ENCODE measurements at regions not wholly inside any gene's neighbourhood (a gene's known extent, or its start where the extent isn't known, plus 50 kb on each side); places are given as distances from the start of the nearest gene placed in this dataset.

GRCh38 chr10:36766415-36766810 lies 359.0 kb upstream of the ANKRD30A start:
- no peaks in the 10 kb centered on the region for H3K27me3 ChIP-seq
- H3K36me3 ChIP-seq: no peaks in the 10 kb centered on the region
- intact Hi-C loops (cut with DNase I): no loop called here
- TF ChIP-seq, protein P1, sequence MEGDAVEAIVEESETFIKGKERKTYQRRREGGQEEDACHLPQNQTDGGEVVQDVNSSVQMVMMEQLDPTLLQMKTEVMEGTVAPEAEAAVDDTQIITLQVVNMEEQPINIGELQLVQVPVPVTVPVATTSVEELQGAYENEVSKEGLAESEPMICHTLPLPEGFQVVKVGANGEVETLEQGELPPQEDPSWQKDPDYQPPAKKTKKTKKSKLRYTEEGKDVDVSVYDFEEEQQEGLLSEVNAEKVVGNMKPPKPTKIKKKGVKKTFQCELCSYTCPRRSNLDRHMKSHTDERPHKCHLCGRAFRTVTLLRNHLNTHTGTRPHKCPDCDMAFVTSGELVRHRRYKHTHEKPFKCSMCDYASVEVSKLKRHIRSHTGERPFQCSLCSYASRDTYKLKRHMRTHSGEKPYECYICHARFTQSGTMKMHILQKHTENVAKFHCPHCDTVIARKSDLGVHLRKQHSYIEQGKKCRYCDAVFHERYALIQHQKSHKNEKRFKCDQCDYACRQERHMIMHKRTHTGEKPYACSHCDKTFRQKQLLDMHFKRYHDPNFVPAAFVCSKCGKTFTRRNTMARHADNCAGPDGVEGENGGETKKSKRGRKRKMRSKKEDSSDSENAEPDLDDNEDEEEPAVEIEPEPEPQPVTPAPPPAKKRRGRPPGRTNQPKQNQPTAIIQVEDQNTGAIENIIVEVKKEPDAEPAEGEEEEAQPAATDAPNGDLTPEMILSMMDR (IDR thresholded peaks at IDR 0.05): no peak
- ATAC-seq (no peak), DNase-seq (no peak)
- no peak overlapping the region for H3K4me3 ChIP-seq
- no peaks in the 10 kb centered on the region for H3K4me1 ChIP-seq
- H3K9me3 ChIP-seq: no peaks in the 10 kb centered on the region
- 62 to 66% methylated on average over 2 of the region's 2 CpGs for WGBS, 2 donors
- no peak overlapping the region for H3K27ac ChIP-seq

DNA sequence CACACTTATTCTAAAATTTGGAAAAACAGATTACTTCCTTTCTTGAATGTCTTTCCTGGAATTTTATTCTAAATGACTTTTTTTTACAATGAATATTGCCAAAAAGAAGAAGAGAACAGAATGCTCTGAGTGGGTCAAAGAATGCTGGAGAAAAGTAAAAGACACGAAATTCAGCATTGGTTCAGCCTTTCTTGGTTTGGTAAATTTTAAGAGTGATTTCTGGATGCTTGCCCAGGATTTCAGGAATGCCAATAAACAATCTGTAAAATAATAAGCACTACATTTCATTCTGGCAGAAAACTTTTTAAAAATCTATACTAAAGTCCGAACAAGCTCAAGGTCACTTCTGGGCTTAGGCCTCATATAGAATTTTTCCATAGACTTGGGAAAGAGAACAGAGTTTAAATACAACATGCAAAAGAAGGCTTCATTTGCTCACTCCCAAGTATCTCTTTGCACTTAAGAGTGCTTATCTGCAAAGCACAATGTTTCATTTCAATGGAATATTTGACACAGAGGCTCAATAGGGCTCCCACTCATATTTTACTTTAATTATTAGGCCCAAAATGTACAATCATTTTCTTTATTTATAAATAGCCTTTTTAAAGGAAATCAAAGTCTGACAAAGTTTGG lies 359.5 kb upstream of the ANKRD30A start:
- DNase-seq (no peak), ATAC-seq (no peak)
- TF ChIP-seq, protein P1 (IDR thresholded peaks at IDR 0.05): no peak
- WGBS, 2 donors: 50 to 59% methylated on average over 2 of the region's 2 CpGs
- intact Hi-C loops (cut with DNase I): no loop called here
- Histone ChIP-seq H3K4me1 (no peaks in the 10 kb centered on the region), H3K4me3 (no peak overlapping the region), H3K27me3 (no peaks in the 10 kb centered on the region), H3K27ac (no peak overlapping the region), H3K36me3 (no peaks in the 10 kb centered on the region), H3K9me3 (no peaks in the 10 kb centered on the region)

- DNase-seq (no peak), ATAC-seq (no peak)
- Histone ChIP-seq H3K9me3 (no peaks in the 10 kb centered on the region), H3K4me3 (no peak overlapping the region), H3K27me3 (no peaks in the 10 kb centered on the region), H3K4me1 (no peaks in the 10 kb centered on the region), H3K27ac (no peak overlapping the region), H3K36me3 (no peaks in the 10 kb centered on the region)
- TF ChIP-seq, protein P1 (IDR thresholded peaks at IDR 0.05): no peak
- intact Hi-C loops (cut with DNase I): no loop called here
- WGBS, 2 donors: 93 to 95% methylated on average over 4 of the region's 4 CpGs
Observed at GRCh38 chr10:36764823-36765222, 360.6 kb upstream of the ANKRD30A start.

GRCh38 chr10:36761121-36761520 lies 364.3 kb upstream of the ANKRD30A start:
- Histone ChIP-seq H3K4me3 (no peak overlapping the region), H3K27me3 (no peaks in the 10 kb centered on the region), H3K27ac (no peak overlapping the region), H3K9me3 (no peaks in the 10 kb centered on the region), H3K4me1 (no peaks in the 10 kb centered on the region), H3K36me3 (no peaks in the 10 kb centered on the region)
- ATAC-seq (no peak), DNase-seq (no peak)
- TF ChIP-seq, protein P1 (IDR thresholded peaks at IDR 0.05): no peak
- intact Hi-C loops (cut with DNase I): no loop called here
- 100% methylated on average over 1 of the region's 1 CpG for WGBS, 2 donors

All from heart right ventricle (tissue), 16 donors.